ENCODE measurements at regions not wholly inside any gene's neighbourhood (a gene's known extent, or its start where the extent isn't known, plus 50 kb on each side); places are given as distances from the start of the nearest gene placed in this dataset.

GRCh38 chr5:39767916-39768315 is 343.1 kb upstream of the DAB2 start:
- TF ChIP-seq, protein P1, sequence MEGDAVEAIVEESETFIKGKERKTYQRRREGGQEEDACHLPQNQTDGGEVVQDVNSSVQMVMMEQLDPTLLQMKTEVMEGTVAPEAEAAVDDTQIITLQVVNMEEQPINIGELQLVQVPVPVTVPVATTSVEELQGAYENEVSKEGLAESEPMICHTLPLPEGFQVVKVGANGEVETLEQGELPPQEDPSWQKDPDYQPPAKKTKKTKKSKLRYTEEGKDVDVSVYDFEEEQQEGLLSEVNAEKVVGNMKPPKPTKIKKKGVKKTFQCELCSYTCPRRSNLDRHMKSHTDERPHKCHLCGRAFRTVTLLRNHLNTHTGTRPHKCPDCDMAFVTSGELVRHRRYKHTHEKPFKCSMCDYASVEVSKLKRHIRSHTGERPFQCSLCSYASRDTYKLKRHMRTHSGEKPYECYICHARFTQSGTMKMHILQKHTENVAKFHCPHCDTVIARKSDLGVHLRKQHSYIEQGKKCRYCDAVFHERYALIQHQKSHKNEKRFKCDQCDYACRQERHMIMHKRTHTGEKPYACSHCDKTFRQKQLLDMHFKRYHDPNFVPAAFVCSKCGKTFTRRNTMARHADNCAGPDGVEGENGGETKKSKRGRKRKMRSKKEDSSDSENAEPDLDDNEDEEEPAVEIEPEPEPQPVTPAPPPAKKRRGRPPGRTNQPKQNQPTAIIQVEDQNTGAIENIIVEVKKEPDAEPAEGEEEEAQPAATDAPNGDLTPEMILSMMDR (IDR thresholded peaks at IDR 0.05): no peak
- TF ChIP-seq POLR2A (IDR thresholded peaks at IDR 0.05) (no peak), POLR2AphosphoS5 (IDR thresholded peaks at IDR 0.05) (no peak)
